Stimulated activated CD4-positive, alpha-beta T cell treated with anti-CD3 and anti-CD28 coated beads, Interleukin-4, amount 100 ng/mL, for 24 hours (primary cell): ENCODE measurements at regions not wholly inside any gene's neighbourhood (a gene's known extent, or its start where the extent isn't known, plus 50 kb on each side); places are given as distances from the start of the nearest gene placed in this dataset.
"Not testable (repeated sequence)": the region's sequence is repeated elsewhere in the genome, so short reads cannot be mapped to it uniquely, and the experiment has no call there.

Experiments used
- DNase-seq: peaks from one replicate; pipeline ENCODE4 v3.0.0-alpha.2; 2020

DNA sequence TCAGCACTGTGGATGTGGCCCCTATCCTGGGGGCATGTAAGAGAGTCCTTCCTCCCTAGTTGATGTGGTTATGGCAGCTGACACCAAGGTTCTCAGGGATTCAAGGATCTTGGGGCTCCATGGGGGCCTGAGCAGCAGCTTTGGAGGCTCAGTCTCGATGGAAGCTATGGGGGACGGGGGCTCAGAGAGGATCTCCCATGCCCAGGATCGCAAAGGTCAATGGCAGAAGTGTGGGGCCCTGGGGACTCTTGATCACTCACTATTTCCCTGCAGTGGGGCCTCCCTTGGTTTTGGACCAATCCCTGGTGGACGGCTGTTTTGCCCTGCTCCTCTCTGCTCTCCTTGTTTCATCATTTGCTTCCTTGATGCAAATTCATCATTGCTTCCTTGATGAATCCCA, 885.9 kb downstream of the CDH8 start:
- DNase-seq = no peak

DNA sequence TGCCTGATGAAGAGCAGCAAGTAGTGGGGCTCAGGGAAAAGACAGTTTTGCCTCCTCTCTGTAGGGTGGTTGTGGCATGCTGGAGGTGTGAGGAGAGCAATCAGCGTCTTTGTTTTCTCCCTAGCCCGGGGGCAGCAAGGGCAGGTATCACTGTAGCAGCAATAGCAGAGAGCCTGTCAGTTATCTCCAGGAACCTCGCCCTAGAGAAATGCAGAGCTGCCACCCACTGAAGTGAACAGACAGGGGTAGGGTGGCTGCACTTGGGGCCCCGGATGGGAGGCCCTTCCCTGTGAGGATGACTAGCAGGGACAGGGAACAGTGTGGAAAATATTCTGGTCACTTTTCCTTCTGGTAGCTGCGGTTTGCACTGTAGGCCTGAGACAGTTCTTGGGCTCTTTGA, 886.5 kb downstream of the CDH8 start:
- no peak for DNase-seq

DNA sequence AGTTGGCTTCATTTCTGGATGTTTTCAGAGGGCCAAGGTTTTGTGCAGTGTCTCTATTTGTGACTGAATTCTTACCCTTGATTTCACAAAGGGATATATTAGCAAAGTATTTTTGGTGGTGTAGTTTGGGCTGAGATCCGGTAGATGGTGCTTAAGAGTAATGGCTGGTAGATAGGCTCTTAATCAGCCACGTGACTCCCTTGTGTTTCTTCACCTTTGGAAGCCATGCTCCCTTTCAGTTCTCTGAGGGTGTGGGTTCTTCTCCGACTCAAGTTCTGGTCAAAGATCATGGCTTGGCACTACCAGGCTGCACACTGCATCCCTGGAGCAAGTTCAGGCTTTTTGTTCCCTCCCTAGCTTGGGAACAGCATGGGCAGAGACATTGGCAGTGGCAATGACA, 887.3 kb downstream of the CDH8 start:
- DNase-seq = no peak

DNA sequence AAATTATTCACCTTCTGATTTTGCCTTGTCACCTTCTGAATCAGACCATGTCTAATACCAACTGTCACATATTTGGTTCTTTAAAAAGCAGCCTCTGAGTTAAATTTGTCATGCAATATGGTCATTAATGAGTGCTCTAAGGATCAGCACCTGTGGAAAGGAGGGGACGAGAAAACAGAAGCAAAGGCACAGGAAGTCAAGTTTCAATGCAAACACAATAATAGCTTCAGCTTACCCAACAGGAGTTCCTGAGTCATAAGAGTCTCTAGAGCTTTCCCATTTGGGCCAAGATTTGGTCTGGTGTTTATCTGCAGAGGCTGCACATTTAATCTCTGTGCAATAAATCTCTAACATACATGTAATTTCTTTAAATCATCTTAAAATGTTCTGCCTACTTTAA, 889.8 kb downstream of the CDH8 start:
- no peak for DNase-seq

DNA sequence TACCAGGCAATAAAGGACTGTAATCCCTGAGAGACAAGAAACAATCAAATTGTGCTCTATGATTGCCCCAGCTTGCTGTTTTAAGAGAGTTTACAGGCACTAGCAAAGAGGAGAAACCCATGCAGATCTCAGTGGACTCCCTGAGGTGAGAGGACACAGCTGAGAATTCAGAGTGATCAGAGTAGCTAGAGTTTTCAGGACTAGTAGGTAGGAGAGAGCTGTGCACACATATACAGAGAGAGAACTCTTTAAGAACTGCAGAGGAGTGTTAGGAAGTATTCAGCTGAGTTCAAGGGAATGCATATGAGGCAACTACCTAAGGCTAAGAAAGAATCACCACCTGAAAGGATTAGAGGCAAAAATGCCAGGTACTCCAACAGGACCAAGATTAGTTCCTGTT, 904.8 kb downstream of the CDH8 start:
- DNase-seq = no peak

DNA sequence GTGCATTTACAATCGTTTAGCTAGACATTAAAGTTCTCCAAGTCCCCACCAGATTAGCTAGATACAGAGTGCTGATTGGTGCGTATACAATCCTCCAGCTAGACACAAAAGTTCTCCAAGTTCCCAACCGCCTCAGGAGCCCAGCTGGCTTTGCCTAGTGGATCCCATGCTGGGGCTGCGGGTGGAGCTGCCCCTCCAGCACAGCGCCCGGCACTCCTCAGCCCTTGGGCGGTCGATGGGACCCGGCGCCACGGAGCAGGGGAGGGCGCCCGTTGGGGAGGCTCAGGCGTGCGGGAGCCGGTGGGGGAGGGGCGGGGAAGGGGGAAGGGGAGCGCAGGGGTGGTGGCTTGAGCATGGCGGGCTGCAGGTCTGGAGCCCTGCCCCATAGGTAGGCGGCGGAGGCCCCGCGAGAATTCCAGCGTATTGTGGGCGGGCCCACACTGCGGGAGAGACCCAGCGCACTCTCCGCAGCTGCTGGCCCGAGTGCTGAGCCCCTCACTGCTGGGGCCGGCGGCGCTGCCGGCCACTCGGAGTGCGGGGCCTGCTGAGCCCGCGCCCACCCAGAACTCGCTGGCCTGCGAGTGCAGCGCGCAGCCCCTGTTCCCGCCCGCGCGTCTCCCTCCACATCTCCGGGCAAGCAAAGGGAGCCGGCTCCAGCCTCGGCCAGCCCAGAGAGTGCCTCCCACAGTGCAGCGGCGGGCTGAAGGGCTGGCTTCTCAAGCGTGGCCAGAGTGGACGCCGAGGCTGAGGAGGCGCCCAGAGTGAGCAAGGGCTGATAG, 907.5 kb downstream of the CDH8 start:
- no peak for DNase-seq

DNA sequence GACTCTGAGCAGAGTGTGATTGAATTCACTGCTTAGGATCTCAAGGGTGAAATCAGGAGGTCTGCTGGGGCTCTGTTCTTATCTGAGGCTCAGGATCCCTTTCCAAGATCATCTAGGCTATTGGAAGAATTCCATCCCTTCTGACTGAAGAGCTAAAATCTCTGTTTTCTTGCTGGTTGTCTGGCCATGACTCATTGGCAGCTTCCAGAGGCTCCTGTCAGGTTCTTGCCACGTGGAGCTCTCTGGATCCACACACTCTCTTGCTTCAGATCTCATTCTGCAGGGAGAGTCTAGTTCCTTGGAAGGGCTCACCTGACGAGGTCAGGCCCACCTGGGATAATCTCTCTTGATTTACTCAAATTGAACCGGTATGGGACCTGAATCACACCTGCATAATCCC, 930.7 kb downstream of the CDH8 start:
- no peak for DNase-seq

DNA sequence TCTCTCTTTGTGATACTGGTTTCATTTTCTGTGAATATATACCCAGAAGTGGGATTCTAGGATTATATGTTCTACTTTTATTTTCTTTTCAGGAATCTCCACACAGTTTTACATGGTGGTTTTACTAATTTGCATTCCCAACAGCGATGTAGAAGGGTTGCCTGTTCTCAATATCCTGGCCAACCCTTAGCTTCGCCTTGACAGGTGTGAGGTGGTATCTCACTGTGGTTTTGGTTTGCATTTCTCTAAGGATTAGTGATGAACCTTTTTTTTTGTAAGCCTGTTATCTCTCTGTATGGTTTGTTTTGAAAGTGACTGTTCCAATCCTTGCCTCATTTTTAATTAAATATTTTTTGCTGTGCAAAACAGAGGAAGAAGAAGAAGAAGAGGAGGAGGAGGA, 937.7 kb downstream of the CDH8 start:
- DNase-seq = no peak

DNA sequence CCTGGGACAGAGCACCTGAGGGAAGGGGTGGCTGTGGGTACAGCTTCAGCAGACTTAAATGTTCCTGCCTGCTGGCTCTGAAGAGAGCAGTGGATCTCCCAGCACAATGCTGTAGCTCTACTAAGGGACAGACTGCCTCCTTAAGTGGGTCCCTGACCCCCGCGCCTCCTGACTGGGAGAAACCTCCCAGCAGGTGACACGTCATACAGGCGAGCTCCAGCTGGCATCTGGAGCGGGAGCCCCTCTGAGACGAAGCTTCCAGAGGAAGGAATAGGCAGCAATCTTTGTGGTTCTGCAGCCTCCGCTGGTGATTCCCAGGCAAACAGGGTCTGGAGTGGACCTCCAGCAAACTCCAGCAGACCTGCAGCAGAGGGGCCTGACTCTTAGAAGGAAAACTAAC, 944.9 kb downstream of the CDH8 start:
- DNase-seq = not testable (repeated sequence)

DNA sequence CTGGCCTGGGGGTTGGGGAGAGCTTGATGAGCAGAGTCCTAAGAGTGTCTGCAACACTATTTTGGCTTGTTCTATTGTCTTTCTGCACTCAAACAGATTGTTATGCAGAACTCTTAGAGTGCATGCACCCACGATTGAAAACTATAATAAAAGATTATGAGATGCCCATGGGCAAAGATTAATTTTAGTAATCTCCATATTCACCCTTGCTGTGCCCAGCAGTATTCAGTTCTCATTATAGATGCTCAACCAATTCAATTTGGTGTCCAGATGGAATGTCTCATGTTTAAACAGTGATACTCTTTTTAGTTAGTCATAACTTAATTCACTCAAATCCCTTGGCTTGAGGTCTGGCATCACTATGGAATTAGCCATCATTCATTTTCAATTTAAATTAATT, 952.5 kb downstream of the CDH8 start:
- no peak for DNase-seq

DNA sequence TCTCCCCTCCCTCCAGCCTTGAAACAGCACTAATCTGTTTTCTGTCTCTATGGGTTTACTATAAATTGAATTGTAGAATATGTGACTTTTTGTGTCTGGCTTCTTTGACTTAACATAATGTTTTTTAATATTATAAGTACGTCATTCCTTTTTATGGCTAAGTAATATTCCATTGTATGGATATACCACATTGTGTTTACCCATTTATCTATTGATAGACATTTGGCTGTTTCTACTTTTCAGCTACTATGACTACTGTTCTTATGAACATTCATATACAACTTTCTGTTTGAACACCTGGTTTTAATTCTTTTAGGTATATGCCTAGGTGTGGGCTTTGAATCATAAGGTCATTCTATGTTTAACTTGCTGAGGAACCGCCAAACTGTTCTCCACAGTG, 961.9 kb downstream of the CDH8 start:
- DNase-seq = no peak

DNA sequence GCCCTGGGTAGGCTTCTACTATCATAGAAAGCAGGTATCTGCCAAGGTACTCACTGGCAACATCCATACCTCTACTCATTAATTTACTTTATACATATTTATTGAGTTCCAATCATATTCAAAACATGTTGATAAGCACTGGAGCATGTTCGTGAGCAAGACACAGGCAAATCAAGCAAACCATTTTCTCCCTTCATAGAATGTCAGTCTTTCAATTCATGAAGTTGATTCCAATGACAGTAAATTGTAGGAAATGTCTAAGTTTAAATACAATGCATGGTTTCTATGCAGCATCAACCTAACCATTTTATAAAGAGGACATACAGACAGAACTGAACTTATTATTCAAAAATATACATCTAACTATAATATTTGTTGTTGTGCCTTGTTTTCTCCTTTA, 978.6 kb downstream of the CDH8 start:
- DNase-seq = no peak

DNA sequence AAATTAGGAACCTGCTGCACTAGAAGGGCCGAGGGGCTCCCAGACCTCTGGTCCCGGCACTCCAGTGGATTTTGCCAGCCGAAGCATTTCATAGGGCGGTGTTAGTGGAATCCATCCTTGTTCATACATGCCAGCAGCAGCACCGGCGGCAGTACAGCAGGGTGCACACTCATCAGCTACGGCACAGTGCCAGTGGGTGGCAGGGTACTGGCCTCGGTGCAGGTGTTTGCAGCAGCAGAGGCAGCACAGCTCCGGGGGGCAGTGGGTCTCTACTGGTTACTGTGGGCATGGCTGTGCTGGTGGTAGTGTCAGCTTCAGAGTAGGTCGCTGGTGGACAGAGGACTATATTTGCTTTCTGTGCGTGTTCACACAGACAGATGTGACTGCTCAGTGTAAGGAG, 985.7 kb downstream of the CDH8 start:
- no peak for DNase-seq

DNA sequence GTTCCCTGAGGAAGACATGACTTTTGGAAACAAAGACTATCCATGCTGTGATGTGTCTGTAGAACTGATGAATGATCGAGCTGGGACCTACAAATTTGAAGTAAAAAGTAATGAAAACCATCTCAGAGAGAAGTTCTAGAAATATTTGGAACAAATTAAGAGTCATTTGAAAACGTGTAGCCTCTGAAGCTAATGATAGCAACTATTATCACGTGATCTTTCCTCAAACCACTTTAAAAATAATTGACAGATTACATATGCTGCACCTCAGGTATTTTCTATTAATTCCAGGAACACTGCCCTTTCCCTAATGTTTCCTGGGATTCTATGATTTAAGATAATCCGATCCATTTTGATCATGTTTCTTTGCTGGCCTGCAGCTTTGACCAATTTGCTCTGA, 990.3 kb downstream of the CDH8 start:
- no peak for DNase-seq

DNA sequence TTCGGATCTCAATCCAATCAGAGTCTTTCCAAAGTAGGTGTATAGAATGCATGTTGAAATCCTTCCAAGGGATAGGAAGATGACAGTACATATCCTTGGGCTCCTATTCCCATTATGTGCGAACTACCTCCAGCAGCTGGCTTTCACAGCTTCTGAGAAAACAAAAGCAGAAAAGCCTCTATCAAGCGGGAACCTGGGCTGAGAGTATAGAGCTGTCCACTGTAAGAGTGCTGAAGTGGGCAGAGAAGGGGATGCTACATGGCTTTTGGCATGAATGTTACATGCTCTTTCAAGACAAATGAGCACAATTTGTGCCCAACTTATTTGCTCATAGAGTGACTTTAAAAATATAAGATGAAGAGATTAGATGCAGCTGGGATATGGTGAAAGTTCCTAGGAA, 993.5 kb downstream of the CDH8 start:
- no peak for DNase-seq

DNA sequence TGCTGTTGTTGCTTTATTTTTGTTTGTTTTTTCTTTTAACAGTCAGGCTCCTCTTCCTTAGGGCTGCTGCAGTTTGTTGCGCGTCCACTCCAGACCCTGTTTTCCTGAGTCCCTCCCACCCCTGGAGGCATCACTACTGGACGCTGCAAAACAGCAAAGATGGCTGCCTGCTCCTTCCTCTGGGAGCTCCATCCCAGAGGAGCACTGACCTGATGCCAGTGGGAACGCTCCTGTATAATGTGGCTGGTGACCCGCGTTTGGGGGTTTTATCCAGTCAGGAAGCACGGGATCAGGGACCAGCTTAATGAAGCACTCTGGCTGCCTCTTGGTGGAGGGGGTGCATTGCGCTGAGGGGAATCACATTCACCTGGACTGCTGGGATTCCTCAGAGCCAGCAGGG, 1005.6 kb downstream of the CDH8 start:
- DNase-seq = no peak

DNA sequence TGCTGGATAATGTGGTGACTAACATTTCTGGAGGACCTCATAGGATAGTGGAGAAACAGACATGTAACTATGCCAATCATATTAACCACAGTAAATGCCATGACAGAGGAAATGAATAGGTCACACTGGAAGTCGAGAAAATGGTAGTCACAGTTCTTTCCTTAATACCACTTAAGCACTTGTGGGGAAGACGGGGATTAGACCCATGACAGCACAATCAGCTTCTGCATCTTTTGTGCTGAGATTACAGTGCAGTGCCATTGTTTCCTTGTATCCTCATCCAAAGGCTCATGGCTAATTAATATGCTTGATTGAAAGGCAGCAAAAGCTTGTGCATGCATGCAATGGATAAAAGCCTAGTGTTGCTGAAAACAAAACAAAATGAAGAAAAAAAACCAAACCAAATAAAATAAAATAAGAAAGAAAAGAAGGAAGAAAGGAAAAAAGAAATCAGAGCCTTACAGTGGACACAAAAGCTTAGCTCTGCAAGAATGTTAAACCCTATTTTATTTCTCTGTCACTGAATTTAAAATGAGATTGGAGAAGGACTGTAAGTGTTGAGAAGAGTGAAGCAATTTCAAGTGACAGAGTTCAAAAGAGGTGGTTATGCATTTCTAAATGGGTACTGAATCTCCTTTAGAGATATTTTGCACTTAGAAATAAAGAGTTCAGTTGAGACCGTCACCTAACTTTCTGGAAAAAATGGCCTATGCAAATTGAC, 1011.9 kb downstream of the CDH8 start:
- DNase-seq = no peak

DNA sequence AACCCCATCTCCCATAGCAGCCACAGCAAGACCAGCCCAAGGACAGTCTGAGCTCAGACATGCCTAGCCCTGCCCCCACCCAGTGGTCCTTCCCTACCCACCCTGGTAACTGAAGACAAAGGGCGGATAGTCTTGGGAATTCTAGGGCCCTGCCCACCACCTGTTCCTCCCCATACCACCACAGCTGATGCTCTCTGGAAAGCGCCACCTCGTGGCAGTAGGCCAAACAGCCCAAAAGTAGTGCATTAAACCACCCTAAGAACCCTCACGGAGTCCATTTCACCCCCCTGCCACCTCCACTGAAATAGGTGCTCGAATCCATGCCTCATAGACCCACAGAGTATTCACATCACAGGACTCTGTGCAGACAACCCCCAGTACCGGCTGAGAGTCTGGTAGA, 1021.4 kb downstream of the CDH8 start:
- DNase-seq = no peak

DNA sequence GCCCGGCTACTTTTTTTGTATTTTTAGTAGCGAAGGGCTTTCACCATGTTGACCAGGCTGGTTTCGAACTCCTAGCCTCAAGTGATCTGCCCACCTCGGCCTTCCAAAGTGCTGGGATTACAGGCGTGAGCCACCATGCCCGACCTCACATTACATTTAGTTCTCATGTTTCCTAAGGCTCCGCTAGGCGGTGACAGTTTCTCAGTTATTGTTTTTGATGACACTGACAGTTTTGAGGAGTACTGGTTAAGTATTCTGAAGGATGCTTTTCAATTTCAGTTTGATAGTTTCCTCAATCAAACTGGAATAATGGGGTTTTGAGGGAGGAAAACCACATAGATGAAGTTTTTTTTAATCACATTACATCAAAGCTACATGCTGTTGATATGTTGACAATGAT, 1028.5 kb downstream of the CDH8 start:
- no peak for DNase-seq

DNA sequence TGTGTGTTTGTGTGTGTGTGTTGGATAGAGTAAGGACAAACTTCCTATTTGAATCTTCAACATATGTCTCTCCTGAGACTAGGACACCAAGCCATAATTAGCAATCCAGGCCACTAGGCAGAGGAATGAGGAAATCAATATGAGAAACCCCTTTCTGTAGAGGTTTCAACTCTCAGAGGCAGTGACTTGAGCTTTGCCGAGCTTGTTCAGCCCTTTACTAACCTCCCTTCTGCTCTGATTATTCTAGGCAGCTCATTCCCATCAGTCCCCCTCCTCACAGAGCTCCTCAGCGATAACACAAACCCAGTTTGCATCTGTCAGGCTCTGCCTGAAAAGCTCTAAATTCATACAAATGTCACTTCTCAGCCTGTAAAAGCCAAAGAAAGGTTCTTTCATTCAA, 1030.3 kb downstream of the CDH8 start:
- DNase-seq = no peak

DNA sequence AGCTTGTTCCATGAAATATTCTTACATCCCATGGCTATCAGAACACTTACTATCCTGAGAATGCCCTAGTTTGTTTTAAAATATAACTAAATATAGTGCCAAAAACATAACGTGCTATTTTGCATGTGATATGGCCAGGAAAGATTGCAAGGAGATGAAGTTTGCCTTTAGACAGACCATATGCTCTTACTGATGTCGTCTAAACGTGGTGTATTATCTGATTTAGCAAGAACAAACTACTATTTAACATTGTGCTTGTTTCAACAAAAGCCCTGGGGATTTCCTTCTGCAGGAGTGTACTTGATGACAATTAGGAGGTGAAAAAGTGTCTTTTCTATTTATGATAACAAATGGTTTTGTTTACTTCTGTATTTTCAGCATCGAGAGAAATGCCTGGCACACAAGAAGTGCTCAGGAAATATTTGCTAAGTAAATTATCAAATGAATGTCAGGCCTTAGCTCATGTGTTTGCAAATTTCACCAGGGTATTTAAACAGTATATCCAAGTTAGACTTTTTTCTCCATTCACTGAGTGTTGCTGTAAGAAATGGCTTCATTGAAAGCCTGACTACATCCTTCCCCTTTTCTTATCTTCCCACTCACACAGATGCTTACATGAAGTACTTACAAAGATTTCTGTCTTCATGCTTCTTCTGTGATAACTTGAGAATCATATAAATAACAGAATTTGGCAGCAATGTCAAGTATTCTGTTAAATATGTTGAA, 1033.6 kb downstream of the CDH8 start:
- no peak for DNase-seq

DNA sequence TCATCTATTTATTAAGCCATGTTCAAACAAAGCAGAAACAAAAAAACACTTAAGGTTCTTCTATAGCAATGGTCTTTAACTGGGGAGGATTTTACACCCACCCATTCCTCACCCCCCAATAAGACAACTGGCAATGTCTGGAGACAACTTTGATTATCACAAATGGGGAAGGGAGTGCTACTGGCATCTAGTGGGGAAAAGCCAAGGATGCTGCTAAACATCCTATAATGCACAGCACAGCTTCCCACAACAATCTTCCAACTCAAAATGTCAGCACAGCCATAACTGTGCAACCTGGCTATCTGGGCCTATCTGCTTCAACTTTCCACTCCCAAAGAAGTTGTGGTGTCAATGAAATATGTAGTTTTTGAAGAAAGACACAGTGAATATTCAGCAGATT, 1044.4 kb downstream of the CDH8 start:
- no peak for DNase-seq

DNA sequence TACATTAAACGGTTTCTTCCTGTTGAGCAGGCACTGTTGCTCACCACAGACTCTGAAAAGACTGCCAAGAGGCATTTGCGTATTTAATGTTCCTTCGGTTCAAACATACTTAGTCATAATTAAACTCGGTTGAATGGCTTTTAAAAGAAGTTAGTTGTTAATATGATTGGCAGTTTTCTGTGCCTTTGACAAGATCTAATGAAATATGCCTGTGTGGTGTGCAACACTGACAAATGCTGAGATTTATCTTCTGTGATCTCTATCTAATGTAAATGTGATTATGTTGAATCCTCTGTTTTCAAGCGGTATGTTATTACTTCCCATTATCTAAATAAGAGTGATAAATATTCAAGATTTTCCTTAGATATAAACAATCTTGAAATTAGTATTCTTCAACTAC, 1046.6 kb downstream of the CDH8 start:
- no peak for DNase-seq

DNA sequence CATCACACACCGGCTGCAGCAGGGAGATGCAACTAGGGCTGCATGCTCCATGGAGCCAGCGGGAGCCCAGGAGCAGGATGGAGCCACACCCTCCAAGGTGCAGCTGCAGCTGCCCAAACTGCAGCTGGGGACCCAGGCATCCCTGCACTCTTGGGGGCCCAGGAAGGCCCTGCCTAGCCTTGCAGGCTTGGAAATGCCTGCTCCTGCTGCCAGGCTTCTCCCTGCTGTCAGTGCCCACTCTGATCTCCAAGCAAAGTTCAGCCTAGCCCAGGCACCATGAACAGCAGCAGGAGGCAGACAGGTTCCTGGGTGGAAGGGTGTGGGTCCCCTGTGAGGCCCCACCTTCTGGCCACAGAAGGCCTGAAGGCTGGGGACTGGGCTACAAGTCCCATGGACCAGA, 1057.1 kb downstream of the CDH8 start:
- no peak for DNase-seq
